ENCODE measurements at regions not wholly inside any gene's neighbourhood (a gene's known extent, or its start where the extent isn't known, plus 50 kb on each side); places are given as distances from the start of the nearest gene placed in this dataset.

- TF ChIP-seq TAF1 (conservative IDR thresholded peaks at IDR 0.05) (no peak), CTCF (IDR thresholded peaks at IDR 0.05; ENCODE audit: low read depth, low read length, missing input control) (no peak), GABPA (IDR thresholded peaks at IDR 0.05 in 1 of 2, conservative IDR thresholded peaks at IDR 0.05 in 1 of 2) (no peak), YY1 (IDR thresholded peaks at IDR 0.05) (no peak), REST (IDR thresholded peaks at IDR 0.05) (no peak), RAD21 (IDR thresholded peaks at IDR 0.05) (no peak), ATF3 (IDR thresholded peaks at IDR 0.05) (no peak), ZBTB33 (IDR thresholded peaks at IDR 0.05) (no peak), SP1 (IDR thresholded peaks at IDR 0.05) (no peak), MAX (IDR thresholded peaks at IDR 0.05) (no peak), HNF4A (conservative IDR thresholded peaks at IDR 0.05) (no peak), JUND (IDR thresholded peaks at IDR 0.05) (no peak), FOXA1 (IDR thresholded peaks at IDR 0.05) (no peak), HNF4G (IDR thresholded peaks at IDR 0.05) (no peak)
Measured at GRCh38 chr6:76639941-76640340, 567.5 kb upstream of the IMPG1 start.

All from liver (tissue), 3 donors.